Natural killer cell (primary cell): ENCODE measurements at regions not wholly inside any gene's neighbourhood (a gene's known extent, or its start where the extent isn't known, plus 50 kb on each side); places are given as distances from the start of the nearest gene placed in this dataset.

Experiments used
- ATAC-seq, 3 donors: fragments of 150-1000 bp in 2 of 3; fragments of 200-7000 bp in 1 of 3; cut with Tn5 transposase; 1 replicate in 1 of 3; 2 replicates in 2 of 3; pipeline ENCODE4 v1.10.0; 2021; ENCODE audit warnings: mild to moderate bottlenecking in 2 of 3, moderate library complexity in 2 of 3
- DNase-seq, 2 donors: peaks; one replicate each; pipeline versions ENCODE4 v3.0.0 to v3.0.0-alpha.2; 2013 to 2021; ENCODE audit warnings: mixed read lengths in 1 of 2
- H3K27ac ChIP-seq: one replicate; pipeline ENCODE4 v1.5.1; 2013; ENCODE audit warnings: mild to moderate bottlenecking, low read length
- H3K27me3 ChIP-seq: one replicate; pipeline ENCODE4 v1.6.1; 2013; ENCODE audit warnings: low read length; ENCODE audit not compliant: control insufficient read depth, insufficient read depth
- H3K36me3 ChIP-seq: one replicate; pipeline ENCODE4 v1.6.1; 2013; ENCODE audit warnings: low read length; ENCODE audit not compliant: control insufficient read depth, insufficient read depth
- H3K4me1 ChIP-seq: one replicate; pipeline ENCODE4 v1.6.1; 2013; ENCODE audit warnings: low read length; ENCODE audit not compliant: control insufficient read depth, insufficient read depth
- H3K4me3 ChIP-seq: one replicate; pipeline ENCODE4 v1.5.1; 2013; ENCODE audit warnings: low read length
- H3K9me3 ChIP-seq: one replicate; pipeline ENCODE4 v1.6.1; 2013; ENCODE audit warnings: low read length; ENCODE audit not compliant: control insufficient read depth, insufficient read depth
- H3K27ac Mint-ChIP-seq, 2 donors: one replicate each; pipeline ENCODE4 v1.8.0; 2022; ENCODE audit warnings: mild to moderate bottlenecking in 2 of 2, mixed read lengths in 2 of 2, moderate library complexity in 1 of 2
- H3K27me3 Mint-ChIP-seq, 2 donors: one replicate each; pipeline ENCODE4 v1.8.0; 2022; ENCODE audit warnings: low read depth in 2 of 2, mixed read lengths in 2 of 2
- H3K36me3 Mint-ChIP-seq: one replicate; pipeline ENCODE4 v1.8.0; 2022; ENCODE audit warnings: mixed read lengths
- H3K4me1 Mint-ChIP-seq, 2 donors: one replicate each; pipeline ENCODE4 v1.8.0; 2022; ENCODE audit warnings: mixed read lengths in 2 of 2
- H3K4me3 Mint-ChIP-seq: one replicate; pipeline ENCODE4 v1.8.0; 2022; ENCODE audit warnings: mild to moderate bottlenecking, moderate library complexity, mixed read lengths
- H3K9me3 Mint-ChIP-seq, 2 donors: one replicate each; pipeline ENCODE4 v1.8.0; 2022; ENCODE audit warnings: mixed read lengths in 2 of 2
- WGBS: methylation state at CpG from one replicate; pipeline ENCODE4 v1.1.7; 2013; ENCODE audit warnings: missing lambda C conversion rate; ENCODE audit not compliant: insufficient coverage; 5-methylcytosine and 5-hydroxymethylcytosine counted together
- intact Hi-C: fragments of 100-400 bp; cut with micrococcal nuclease; formaldehyde crosslinking; loops from one replicate; pipeline ENCODE4 v1.14.2; 2022
- TF ChIP-seq, protein P1 (sequence below): fragments of 200-600 bp; IDR thresholded peaks from one replicate; pipeline ENCODE4 v1.8.0; 2022; ENCODE audit warnings: antibody characterized with exemption

GRCh38 chr6:139743664-139744437, 369.4 kb upstream of the CITED2 start:
- H3K36me3 ChIP-seq, result no peaks in the 10 kb centered on the region
- 86% methylated on average over 2 of the region's 3 CpGs for WGBS
- H3K4me3 Mint-ChIP-seq, result no peak overlapping the region
- DNase-seq (no peak), ATAC-seq (no peak)
- no peaks in the 10 kb centered on the region for H3K4me1 Mint-ChIP-seq
- H3K4me3 ChIP-seq, result no peak overlapping the region
- TF ChIP-seq, protein P1, sequence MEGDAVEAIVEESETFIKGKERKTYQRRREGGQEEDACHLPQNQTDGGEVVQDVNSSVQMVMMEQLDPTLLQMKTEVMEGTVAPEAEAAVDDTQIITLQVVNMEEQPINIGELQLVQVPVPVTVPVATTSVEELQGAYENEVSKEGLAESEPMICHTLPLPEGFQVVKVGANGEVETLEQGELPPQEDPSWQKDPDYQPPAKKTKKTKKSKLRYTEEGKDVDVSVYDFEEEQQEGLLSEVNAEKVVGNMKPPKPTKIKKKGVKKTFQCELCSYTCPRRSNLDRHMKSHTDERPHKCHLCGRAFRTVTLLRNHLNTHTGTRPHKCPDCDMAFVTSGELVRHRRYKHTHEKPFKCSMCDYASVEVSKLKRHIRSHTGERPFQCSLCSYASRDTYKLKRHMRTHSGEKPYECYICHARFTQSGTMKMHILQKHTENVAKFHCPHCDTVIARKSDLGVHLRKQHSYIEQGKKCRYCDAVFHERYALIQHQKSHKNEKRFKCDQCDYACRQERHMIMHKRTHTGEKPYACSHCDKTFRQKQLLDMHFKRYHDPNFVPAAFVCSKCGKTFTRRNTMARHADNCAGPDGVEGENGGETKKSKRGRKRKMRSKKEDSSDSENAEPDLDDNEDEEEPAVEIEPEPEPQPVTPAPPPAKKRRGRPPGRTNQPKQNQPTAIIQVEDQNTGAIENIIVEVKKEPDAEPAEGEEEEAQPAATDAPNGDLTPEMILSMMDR, result no peak
- H3K27ac Mint-ChIP-seq, result no peak overlapping the region
- H3K9me3 ChIP-seq, result no peaks in the 10 kb centered on the region
- H3K27ac ChIP-seq, result no peak overlapping the region
- no peaks in the 10 kb centered on the region for H3K4me1 ChIP-seq
- H3K27me3 ChIP-seq, result no peaks in the 10 kb centered on the region
- peaks cover 0 to 4% of the 10 kb centered on the region in 2 donors for H3K27me3 Mint-ChIP-seq
- H3K36me3 Mint-ChIP-seq, result no peaks in the 10 kb centered on the region
- intact Hi-C loops, result no loop called here
- H3K9me3 Mint-ChIP-seq, result no peaks in the 10 kb centered on the region

GRCh38 chr6:139742671-139743070, 368.2 kb upstream of the CITED2 start:
- Mint-ChIP-seq H3K36me3 (no peaks in the 10 kb centered on the region), H3K27me3 (no peaks in the 10 kb centered on the region), H3K4me1 (no peaks in the 10 kb centered on the region), H3K27ac (no peak overlapping the region), H3K4me3 (no peak overlapping the region), H3K9me3 (no peaks in the 10 kb centered on the region)
- TF ChIP-seq, protein P1, result no peak
- H3K4me3 ChIP-seq, result no peak overlapping the region
- H3K4me1 ChIP-seq, result no peaks in the 10 kb centered on the region
- ATAC-seq (no peak), DNase-seq (no peak)
- H3K27me3 ChIP-seq, result no peaks in the 10 kb centered on the region
- H3K36me3 ChIP-seq, result no peaks in the 10 kb centered on the region
- no peaks in the 10 kb centered on the region for H3K9me3 ChIP-seq
- intact Hi-C loops, result no loop called here
- H3K27ac ChIP-seq, result no peak overlapping the region
- whole genome bisulfite sequencing, result 100% methylated on average over 1 of the region's 1 CpG

DNA sequence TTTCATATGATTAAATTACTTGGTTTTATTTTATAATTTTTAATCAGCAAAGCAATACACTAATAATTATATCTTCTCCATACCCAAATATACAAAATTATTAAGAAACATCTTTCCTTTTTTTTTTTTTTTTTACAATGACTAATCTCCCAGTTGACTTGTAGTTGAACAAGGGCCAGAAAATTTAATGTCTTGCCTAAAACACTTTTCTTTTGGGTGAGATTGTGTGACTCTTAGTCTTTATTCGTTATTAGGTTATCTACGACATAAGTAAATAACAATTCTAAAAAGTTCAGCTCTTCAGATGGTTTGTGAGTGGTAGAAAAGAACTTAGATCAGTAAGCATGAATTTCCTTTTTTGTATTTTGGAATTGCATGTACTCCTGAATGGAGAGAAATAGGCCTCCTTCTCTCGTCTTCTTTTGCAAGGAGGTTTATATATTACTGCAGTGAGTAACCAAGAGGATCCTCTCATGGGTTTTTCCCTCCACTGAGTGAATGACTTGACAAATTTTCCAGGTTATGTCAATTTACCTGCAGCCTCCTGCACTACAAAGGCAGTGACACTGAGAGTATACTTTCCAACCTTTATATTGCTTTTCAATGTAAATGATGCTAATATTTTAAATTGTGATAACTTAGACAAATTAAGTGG, 364.5 kb upstream of the CITED2 start:
- Histone ChIP-seq H3K36me3 (no peaks in the 10 kb centered on the region), H3K9me3 (no peaks in the 10 kb centered on the region), H3K4me1 (no peaks in the 10 kb centered on the region), H3K27me3 (no peaks in the 10 kb centered on the region), H3K27ac (no peak overlapping the region), H3K4me3 (no peak overlapping the region)
- no peak for ATAC-seq
- DNase-seq, result no peak
- intact Hi-C loops, result no loop called here
- Mint-ChIP-seq H3K4me3 (no peak overlapping the region), H3K9me3 (no peaks in the 10 kb centered on the region), H3K36me3 (no peaks in the 10 kb centered on the region), H3K27ac (no peak overlapping the region), H3K27me3 (no peaks in the 10 kb centered on the region), H3K4me1 (no peaks in the 10 kb centered on the region)
- TF ChIP-seq, protein P1, result no peak
- WGBS, result 87% methylated on average over 3 of the region's 3 CpGs
